Breast epithelium (tissue), 3 donors: ENCODE measurements at regions not wholly inside any gene's neighbourhood (a gene's known extent, or its start where the extent isn't known, plus 50 kb on each side); places are given as distances from the start of the nearest gene placed in this dataset.

Experiments used
- CTCF ChIP-seq, 3 donors: fragments of 450-650 bp; IDR thresholded peaks; one replicate each; pipeline ENCODE4 v1.5.1; 2016 to 2017; ENCODE audit warnings: antibody characterized with exemption in 3 of 3, mild to moderate bottlenecking in 3 of 3, moderate library complexity in 3 of 3
- POLR2A ChIP-seq: fragments of 450-650 bp; IDR thresholded peaks from one replicate; pipeline ENCODE4 v1.6.1; 2016; ENCODE audit warnings: antibody characterized with exemption, mild to moderate bottlenecking, moderate library complexity
- POLR2AphosphoS5 ChIP-seq, 3 donors: sonication (generic); formaldehyde crosslinking; IDR thresholded peaks; one replicate each; pipeline ENCODE4 v1.6.1; 2017; ENCODE audit warnings: antibody characterized with exemption in 3 of 3

- TF ChIP-seq CTCF (IDR thresholded peaks at IDR 0.05) (no peak), POLR2A (no peak), POLR2AphosphoS5 (IDR thresholded peaks at IDR 0.05) (no peak)
These were observed 325.2 kb downstream of the PLPP3 start for GRCh38 chr1:56254130-56254529.
